Progenitor cell of endocrine pancreas (in vitro differentiated cells): ENCODE measurements at regions not wholly inside any gene's neighbourhood (a gene's known extent, or its start where the extent isn't known, plus 50 kb on each side); places are given as distances from the start of the nearest gene placed in this dataset.
"Not testable (repeated sequence)": the region's sequence is repeated elsewhere in the genome, so short reads cannot be mapped to it uniquely, and the experiment has no call there.

Experiments used
- DNase-seq: peaks from one replicate; pipeline ENCODE4 v3.0.0; 2021; ENCODE audit warnings: low spot score; ENCODE audit not compliant: unreplicated experiment
- H3K27ac Mint-ChIP-seq: 2 replicates; pipeline ENCODE4 v1.8.0; 2021; ENCODE audit warnings: mild to moderate bottlenecking, moderate library complexity, mixed read lengths
- H3K27me3 Mint-ChIP-seq: 2 replicates; pipeline ENCODE4 v1.8.0; 2021; ENCODE audit warnings: mixed read lengths
- H3K36me3 Mint-ChIP-seq: 2 replicates; pipeline ENCODE4 v1.8.0; 2022; ENCODE audit warnings: mixed read lengths; ENCODE audit not compliant: insufficient read depth
- H3K4me1 Mint-ChIP-seq: 2 replicates; pipeline ENCODE4 v1.8.0; 2021; ENCODE audit warnings: low read depth, mixed read lengths
- H3K4me3 Mint-ChIP-seq: 2 replicates; pipeline ENCODE4 v1.8.0; 2021; ENCODE audit warnings: low read depth, mild to moderate bottlenecking, moderate library complexity, mixed read lengths
- H3K9me3 Mint-ChIP-seq: 2 replicates; pipeline ENCODE4 v1.8.0; 2021; ENCODE audit warnings: low read depth, mixed read lengths
- TF ChIP-seq, protein P1 (sequence below): fragments of 200-600 bp; sonication (generic); IDR thresholded peaks from one replicate; pipeline ENCODE4 v1.5.0; 2021; ENCODE audit warnings: antibody characterized with exemption, mild to moderate bottlenecking; ENCODE audit not compliant: unreplicated experiment

DNA sequence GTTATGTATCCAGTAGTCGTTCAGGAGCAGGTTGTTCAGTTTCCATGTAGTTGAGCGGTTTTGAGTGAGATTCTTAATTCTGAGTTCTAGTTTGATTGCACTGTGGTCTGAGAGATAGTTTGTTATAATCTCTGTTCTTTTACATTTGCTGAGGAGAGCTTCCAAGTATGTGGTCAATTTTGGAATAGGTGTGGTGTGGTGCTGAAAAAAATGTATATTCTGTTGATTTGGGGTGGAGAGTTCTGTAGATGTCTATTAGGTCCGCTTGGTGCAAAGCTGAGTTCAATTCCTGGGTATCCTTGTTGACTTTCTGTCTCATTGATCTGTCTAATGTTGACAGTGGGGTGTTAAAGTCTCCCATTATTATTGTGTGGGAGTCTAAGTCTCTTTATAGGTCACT is 68.6 kb upstream of the IZUMO1R start:
- not testable (repeated sequence) for H3K27me3 Mint-ChIP-seq, H3K27ac Mint-ChIP-seq, DNase-seq, H3K9me3 Mint-ChIP-seq, H3K4me1 Mint-ChIP-seq, H3K4me3 Mint-ChIP-seq, H3K36me3 Mint-ChIP-seq

DNA sequence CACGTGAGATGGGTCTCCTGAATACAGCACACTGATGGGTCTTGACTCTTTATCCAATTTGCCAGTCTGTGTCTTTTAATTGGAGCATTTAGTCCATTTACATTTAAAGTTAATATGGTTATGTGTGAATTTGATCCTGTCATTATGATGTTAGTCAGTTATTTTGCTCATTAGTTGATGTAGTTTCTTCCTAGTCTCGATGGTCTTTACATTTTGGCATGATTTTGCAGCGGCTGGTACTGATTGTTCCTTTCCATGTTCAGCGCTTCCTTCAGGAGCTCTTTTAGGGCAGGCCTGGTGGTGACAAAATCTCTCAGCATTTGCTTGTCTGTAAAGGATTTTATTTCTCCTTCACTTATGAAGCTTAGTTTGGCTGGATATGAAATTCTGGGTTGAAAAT is 68.0 kb upstream of the IZUMO1R start:
- not testable (repeated sequence) for H3K27me3 Mint-ChIP-seq, H3K36me3 Mint-ChIP-seq, H3K4me1 Mint-ChIP-seq, H3K9me3 Mint-ChIP-seq, DNase-seq, H3K4me3 Mint-ChIP-seq, H3K27ac Mint-ChIP-seq

DNA sequence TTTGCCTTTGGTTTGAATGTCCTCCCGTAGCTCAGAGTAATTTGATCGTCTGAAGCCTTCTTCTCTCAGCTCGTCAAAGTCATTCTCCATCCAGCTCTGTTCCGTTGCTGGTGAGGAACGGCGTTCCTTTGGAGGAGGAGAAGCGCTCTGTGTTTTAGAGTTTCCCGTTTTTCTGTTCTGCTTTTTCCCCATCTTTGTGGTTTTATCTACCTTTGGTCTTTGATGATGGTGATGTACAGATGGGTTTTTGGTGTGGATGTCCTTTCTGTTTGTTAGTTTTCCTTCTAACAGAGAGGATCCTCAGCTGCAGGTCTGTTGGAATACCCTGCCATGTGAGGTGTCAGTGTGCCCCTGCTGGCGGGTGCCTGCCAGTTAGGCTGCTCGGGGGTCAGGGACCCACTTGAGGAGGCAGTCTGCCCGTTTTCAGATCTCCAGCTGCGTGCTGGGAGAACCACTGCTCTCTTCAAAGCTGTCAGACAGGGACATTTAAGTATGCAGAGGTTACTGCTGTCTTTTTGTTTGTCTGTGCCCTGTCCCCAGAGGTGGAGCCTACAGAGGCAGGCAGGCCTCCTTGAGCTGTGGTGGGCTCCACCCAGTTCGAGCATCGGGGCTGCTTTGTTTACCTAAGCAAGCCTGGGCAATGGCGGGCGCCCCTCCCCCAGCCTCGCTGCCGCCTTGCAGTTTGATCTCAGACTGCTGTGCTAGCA is 66.8 kb upstream of the IZUMO1R start:
- not testable (repeated sequence) for H3K27me3 Mint-ChIP-seq, H3K4me3 Mint-ChIP-seq, H3K27ac Mint-ChIP-seq, H3K9me3 Mint-ChIP-seq, H3K36me3 Mint-ChIP-seq, H3K4me1 Mint-ChIP-seq
- DNase-seq: peak; percentile 47

DNA sequence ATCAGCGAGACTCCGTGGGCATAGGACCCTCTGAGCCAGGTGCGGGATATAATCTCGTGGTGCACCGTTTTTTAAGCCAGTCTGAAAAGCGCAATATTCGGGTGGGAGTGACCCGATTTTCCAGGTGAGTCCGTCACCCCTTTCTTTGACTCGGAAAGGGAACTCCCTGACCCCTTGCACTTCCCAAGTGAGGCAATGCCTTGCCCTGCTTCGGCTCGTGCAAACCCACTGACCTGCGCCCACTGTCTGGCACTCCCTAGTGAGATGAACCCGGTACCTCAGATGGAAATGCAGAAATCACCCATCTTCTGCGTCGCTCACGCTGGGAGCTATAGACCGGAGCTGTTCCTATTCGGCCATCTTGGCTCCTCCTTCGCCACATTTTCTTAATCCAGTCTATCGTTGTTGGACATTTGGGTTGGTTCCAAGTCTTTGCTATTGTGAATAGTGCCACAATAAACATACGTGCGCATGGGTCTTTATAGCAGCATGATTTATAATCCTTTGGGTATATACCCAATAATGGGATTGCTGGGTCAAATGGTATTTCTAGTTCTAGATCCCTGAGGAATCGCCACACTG is 66.1 kb upstream of the IZUMO1R start:
- H3K27ac Mint-ChIP-seq, H3K36me3 Mint-ChIP-seq, H3K4me3 Mint-ChIP-seq, H3K9me3 Mint-ChIP-seq, H3K4me1 Mint-ChIP-seq, H3K27me3 Mint-ChIP-seq: not testable (repeated sequence)
- peak; percentile 25 for DNase-seq

DNA sequence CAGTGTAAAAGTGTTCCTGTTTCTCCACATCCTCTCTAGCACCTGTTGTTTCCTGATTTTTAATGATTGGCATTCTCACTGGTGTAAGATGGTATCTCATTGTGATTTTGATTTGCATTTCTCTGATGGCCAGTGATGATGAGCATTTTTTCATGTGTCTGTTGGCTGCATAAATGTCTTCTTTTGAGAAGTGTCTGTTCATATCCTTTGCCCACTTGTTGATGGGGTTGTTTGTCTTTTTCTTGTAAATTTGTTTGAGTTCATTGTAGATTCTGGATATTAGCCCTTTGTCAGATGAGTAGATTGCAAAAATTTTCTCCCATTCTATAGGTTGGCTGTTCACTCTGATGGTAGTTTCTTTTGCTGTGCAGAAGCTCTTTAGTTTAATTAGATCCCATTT is 65.6 kb upstream of the IZUMO1R start:
- H3K27ac Mint-ChIP-seq, DNase-seq, H3K4me1 Mint-ChIP-seq, H3K36me3 Mint-ChIP-seq, H3K9me3 Mint-ChIP-seq, H3K27me3 Mint-ChIP-seq, H3K4me3 Mint-ChIP-seq: not testable (repeated sequence)

DNA sequence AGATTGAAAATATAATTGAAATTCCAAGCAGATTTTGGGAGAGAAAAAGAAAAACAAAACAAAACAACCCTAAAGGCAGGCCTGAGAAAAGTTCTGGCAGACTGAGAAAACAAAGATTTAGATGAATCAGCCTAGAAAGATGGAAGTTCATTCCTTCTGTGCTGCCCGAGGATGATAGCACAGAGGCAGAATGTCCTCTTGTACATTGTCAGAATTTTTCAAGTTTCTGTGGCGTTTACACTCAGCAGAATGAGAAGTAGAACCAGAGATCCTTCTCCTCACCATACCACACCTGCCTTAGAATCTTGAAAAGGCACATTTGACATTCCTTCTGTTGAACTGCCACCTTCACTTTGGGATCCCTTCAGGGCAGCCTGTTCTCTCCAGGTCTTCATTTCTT is 62.5 kb upstream of the IZUMO1R start:
- Mint-ChIP-seq H3K27ac (no peak overlapping the region), H3K4me1 (no peaks in the 10 kb centered on the region), H3K27me3 (no peaks in the 10 kb centered on the region), H3K4me3 (no peak overlapping the region), H3K36me3 (no peaks in the 10 kb centered on the region), H3K9me3 (no peaks in the 10 kb centered on the region)
- TF ChIP-seq, protein P1, sequence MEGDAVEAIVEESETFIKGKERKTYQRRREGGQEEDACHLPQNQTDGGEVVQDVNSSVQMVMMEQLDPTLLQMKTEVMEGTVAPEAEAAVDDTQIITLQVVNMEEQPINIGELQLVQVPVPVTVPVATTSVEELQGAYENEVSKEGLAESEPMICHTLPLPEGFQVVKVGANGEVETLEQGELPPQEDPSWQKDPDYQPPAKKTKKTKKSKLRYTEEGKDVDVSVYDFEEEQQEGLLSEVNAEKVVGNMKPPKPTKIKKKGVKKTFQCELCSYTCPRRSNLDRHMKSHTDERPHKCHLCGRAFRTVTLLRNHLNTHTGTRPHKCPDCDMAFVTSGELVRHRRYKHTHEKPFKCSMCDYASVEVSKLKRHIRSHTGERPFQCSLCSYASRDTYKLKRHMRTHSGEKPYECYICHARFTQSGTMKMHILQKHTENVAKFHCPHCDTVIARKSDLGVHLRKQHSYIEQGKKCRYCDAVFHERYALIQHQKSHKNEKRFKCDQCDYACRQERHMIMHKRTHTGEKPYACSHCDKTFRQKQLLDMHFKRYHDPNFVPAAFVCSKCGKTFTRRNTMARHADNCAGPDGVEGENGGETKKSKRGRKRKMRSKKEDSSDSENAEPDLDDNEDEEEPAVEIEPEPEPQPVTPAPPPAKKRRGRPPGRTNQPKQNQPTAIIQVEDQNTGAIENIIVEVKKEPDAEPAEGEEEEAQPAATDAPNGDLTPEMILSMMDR: no peak
- no peak for DNase-seq

DNA sequence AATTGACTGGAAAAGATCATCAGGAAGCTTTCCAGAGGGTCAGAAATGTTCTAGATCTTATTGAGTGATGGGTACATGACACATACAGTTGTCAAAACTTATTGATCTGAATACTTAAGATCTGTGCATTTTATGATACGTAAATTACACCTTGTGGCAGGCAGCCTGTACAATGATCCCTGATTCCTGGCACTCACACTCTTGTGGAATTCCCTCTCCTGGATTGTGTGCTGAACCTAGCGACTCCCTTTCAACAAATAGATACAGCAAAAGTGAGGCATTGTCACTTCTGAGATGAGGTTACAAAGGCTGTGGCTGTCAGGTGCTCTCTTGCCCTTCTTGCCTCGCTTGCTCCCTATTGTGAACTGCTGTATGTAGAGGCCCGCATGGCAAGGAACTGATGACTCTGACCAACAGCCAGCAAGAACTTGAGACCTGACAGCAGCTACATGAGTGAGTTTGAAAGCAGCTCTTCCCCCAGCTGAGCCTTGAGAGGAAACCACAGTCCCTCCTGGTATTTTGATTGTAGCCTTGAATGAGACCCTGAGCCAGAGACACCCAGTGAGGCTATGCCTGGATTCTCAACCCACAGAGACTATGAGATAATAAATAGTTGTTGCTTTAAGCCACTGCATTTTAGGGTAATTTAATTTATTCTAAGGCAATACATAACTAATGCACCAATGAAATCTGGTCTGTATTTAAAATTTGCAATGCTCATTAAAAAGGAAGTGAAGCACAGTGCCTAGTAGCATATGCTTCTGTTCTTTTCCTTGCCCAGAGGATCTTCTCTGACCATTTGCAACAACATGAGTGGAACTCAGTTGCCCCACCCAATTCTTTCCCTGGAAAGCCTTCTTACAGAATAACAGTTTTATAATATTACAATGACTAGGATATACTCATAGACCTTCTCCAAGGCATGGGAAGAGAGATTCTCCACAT is 60.5 kb upstream of the IZUMO1R start:
- no peaks in the 10 kb centered on the region for H3K9me3 Mint-ChIP-seq
- no peak overlapping the region for H3K27ac Mint-ChIP-seq
- no peaks in the 10 kb centered on the region for H3K27me3 Mint-ChIP-seq

More for the DNA sequence above, 60.5 kb upstream of the IZUMO1R start:
- TF ChIP-seq, protein P1: no peak
- Mint-ChIP-seq H3K4me3 (no peak overlapping the region), H3K4me1 (no peaks in the 10 kb centered on the region), H3K36me3 (no peaks in the 10 kb centered on the region)
- no peak for DNase-seq
